ENCODE measurements at regions not wholly inside any gene's neighbourhood (a gene's known extent, or its start where the extent isn't known, plus 50 kb on each side); places are given as distances from the start of the nearest gene placed in this dataset.

- no peak overlapping the region for H3K27ac ChIP-seq
- DNase-seq = no peak
- TF ChIP-seq CTCF (IDR thresholded peaks at IDR 0.05 in 8 of 11, conservative IDR thresholded peaks at IDR 0.05 in 3 of 11) (no peak), POLR2A (IDR thresholded peaks at IDR 0.05) (no peak)
- H3K27me3 ChIP-seq (replicated peaks in 1 of 7) = no peaks in the 10 kb centered on the region
- peaks cover 0 to 8% (median 0%) of the 10 kb centered on the region in 8 donors for H3K9me3 ChIP-seq
- intact Hi-C loops (cut with DNase I; ENCODE audit: low total_unique reads) = no loop called here
- H3K4me3 ChIP-seq = no peak overlapping the region
- H3K36me3 ChIP-seq = no peaks in the 10 kb centered on the region
- 58 to 76% (median 68%) methylated on average over 1 of the region's 1 CpG for WGBS, 5 donors
- no peaks in the 10 kb centered on the region for H3K4me1 ChIP-seq
These were observed 247.7 kb downstream of the VGLL3 start for GRCh38 chr3:86743233-86743632.

- no peak for DNase-seq
- 86 to 89% (median 87%) methylated on average over 3 of the region's 3 CpGs for WGBS, 5 donors
- Histone ChIP-seq H3K4me3 (no peak overlapping the region), H3K36me3 (no peaks in the 10 kb centered on the region), H3K27me3 (replicated peaks in 1 of 7) (no peaks in the 10 kb centered on the region), H3K27ac (no peak overlapping the region), H3K4me1 (no peaks in the 10 kb centered on the region), H3K9me3 (no peaks in the 10 kb centered on the region)
- intact Hi-C loops (cut with DNase I; ENCODE audit: low total_unique reads) = no loop called here
- no peak for TF ChIP-seq CTCF (IDR thresholded peaks at IDR 0.05 in 8 of 11, conservative IDR thresholded peaks at IDR 0.05 in 3 of 11)
- no peak for TF ChIP-seq POLR2AphosphoS5 (IDR thresholded peaks at IDR 0.05)
- TF ChIP-seq POLR2A (IDR thresholded peaks at IDR 0.05) = no peak
These were observed 250.2 kb downstream of the VGLL3 start for GRCh38 chr3:86740751-86741150.

GRCh38 chr3:86739244-86739643, 251.7 kb downstream of the VGLL3 start:
- H3K4me1 ChIP-seq = no peaks in the 10 kb centered on the region
- no peaks in the 10 kb centered on the region for H3K36me3 ChIP-seq
- no peaks in the 10 kb centered on the region for H3K9me3 ChIP-seq
- no peak overlapping the region for H3K27ac ChIP-seq
- 71 to 81% (median 78%) methylated on average over 3 of the region's 3 CpGs for WGBS, 5 donors
- H3K27me3 ChIP-seq (replicated peaks in 1 of 7) = no peaks in the 10 kb centered on the region
- TF ChIP-seq POLR2AphosphoS5 (IDR thresholded peaks at IDR 0.05) (no peak), CTCF (IDR thresholded peaks at IDR 0.05 in 8 of 11, conservative IDR thresholded peaks at IDR 0.05 in 3 of 11) (no peak), POLR2A (IDR thresholded peaks at IDR 0.05) (no peak)
- intact Hi-C loops (cut with DNase I; ENCODE audit: low total_unique reads) = no loop called here
- H3K4me3 ChIP-seq = no peak overlapping the region
- DNase-seq = no peak

- WGBS, 5 donors = 71 to 97% (median 85%) methylated on average over 1 of the region's 1 CpG
- Histone ChIP-seq H3K27ac (no peak overlapping the region), H3K27me3 (replicated peaks in 1 of 7) (no peaks in the 10 kb centered on the region), H3K9me3 (no peaks in the 10 kb centered on the region), H3K4me3 (no peak overlapping the region), H3K4me1 (no peaks in the 10 kb centered on the region), H3K36me3 (no peaks in the 10 kb centered on the region)
- intact Hi-C loops (cut with DNase I; ENCODE audit: low total_unique reads) = no loop called here
- DNase-seq = no peak
- no peak for TF ChIP-seq POLR2AphosphoS5 (IDR thresholded peaks at IDR 0.05)
- no peak for TF ChIP-seq POLR2A (IDR thresholded peaks at IDR 0.05)
- no peak for TF ChIP-seq CTCF (IDR thresholded peaks at IDR 0.05 in 8 of 11, conservative IDR thresholded peaks at IDR 0.05 in 3 of 11)
These were observed 252.3 kb downstream of the VGLL3 start for GRCh38 chr3:86738684-86739083.
